Endothelial cell (in vitro differentiated cells): ENCODE measurements at regions not wholly inside any gene's neighbourhood (a gene's known extent, or its start where the extent isn't known, plus 50 kb on each side); places are given as distances from the start of the nearest gene placed in this dataset.

Experiments
- DNase-seq: peaks from one replicate; pipeline ENCODE4 v3.0.0; 2021; ENCODE audit warnings: low spot score
- H3K27ac Mint-ChIP-seq: one replicate; pipeline ENCODE4 v1.8.0; 2021; ENCODE audit warnings: mixed read lengths, inconsistent platforms; ENCODE audit not compliant: unreplicated experiment
- H3K27me3 Mint-ChIP-seq: one replicate; pipeline ENCODE4 v1.8.0; 2021; ENCODE audit warnings: mild to moderate bottlenecking, moderate library complexity, mixed read lengths, inconsistent platforms; ENCODE audit not compliant: unreplicated experiment
- H3K36me3 Mint-ChIP-seq: one replicate; pipeline ENCODE4 v1.8.0; 2021; ENCODE audit warnings: mild to moderate bottlenecking, low read depth, mixed read lengths, inconsistent platforms; ENCODE audit not compliant: unreplicated experiment
- H3K4me1 Mint-ChIP-seq: one replicate; pipeline ENCODE4 v1.8.0; 2021; ENCODE audit warnings: mild to moderate bottlenecking, mixed read lengths, inconsistent platforms; ENCODE audit not compliant: unreplicated experiment
- H3K4me3 Mint-ChIP-seq: one replicate; pipeline ENCODE4 v1.8.0; 2021; ENCODE audit warnings: mild to moderate bottlenecking, mixed read lengths, inconsistent platforms; ENCODE audit not compliant: unreplicated experiment
- H3K9me3 Mint-ChIP-seq: one replicate; pipeline ENCODE4 v1.8.0; 2021; ENCODE audit warnings: mixed read lengths, inconsistent platforms; ENCODE audit not compliant: unreplicated experiment
- TF ChIP-seq, protein P1 (sequence below): fragments of 200-600 bp; sonication (generic); IDR thresholded peaks from one replicate; pipeline ENCODE4 v1.5.0; 2021; ENCODE audit warnings: antibody characterized with exemption; ENCODE audit not compliant: unreplicated experiment

DNA sequence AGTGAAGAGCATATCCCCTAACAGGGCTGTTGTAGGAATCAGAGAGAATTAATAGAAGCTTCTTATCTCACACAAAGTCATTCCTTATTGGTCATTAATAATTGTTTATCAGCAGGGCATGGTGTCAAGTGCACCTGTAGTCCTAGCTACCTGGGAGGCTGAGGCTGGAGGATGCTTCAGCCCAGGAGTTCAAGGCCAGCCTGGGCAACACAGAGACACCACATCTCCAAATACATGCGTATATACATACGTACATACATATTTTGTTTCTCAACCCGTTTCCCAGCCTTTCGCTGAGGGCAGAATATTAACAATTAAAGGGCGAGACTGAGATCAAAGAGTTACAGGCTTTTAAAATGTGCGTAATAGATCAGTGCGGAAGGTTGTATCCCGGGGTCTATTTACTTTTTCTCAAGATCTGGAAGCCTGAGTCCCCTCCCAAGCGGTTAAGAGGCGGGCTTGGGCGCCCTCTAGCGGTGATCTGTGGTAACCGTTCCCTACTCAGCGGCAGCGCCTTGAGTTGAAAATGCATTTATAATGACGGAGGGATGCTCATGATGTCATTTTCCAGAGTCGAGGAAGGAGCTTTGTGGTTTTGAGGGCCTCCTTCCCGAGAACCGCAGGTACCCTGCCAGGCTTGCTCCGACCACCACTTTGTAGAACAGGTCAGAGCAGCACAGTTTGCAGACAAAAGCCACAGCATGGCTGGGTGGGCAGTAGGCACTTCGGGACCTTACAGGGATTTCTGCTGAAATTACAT, 169.6 kb upstream of the GPR12 start:
- no peaks in the 10 kb centered on the region for H3K9me3 Mint-ChIP-seq
- no peaks in the 10 kb centered on the region for H3K27me3 Mint-ChIP-seq
- DNase-seq, result peak; percentile 88
- H3K4me3 Mint-ChIP-seq, result no peak overlapping the region
- H3K36me3 Mint-ChIP-seq, result no peaks in the 10 kb centered on the region
- peaks cover 21% of the 10 kb centered on the region for H3K4me1 Mint-ChIP-seq
- TF ChIP-seq, protein P1, sequence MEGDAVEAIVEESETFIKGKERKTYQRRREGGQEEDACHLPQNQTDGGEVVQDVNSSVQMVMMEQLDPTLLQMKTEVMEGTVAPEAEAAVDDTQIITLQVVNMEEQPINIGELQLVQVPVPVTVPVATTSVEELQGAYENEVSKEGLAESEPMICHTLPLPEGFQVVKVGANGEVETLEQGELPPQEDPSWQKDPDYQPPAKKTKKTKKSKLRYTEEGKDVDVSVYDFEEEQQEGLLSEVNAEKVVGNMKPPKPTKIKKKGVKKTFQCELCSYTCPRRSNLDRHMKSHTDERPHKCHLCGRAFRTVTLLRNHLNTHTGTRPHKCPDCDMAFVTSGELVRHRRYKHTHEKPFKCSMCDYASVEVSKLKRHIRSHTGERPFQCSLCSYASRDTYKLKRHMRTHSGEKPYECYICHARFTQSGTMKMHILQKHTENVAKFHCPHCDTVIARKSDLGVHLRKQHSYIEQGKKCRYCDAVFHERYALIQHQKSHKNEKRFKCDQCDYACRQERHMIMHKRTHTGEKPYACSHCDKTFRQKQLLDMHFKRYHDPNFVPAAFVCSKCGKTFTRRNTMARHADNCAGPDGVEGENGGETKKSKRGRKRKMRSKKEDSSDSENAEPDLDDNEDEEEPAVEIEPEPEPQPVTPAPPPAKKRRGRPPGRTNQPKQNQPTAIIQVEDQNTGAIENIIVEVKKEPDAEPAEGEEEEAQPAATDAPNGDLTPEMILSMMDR, result peak; percentile 97
- H3K27ac Mint-ChIP-seq, result no peak overlapping the region

DNA sequence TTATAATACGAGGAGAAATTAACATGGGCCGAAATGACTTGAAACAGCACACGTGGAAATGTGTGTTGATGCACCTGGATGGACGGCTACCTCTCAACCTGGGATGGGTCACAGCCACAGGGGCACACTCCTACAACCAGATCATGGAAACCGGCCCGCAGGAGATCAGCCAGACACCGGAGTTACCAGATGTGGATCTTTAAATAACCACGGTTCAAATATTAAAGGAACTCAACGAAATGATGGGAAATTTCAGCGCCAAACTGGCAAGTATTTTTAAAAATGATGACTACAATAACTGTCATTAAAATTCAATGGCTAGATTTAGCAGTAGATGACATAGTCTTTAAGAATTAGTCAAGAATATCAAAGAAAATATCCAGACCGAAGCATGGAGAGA, 166.9 kb upstream of the GPR12 start:
- H3K4me1 Mint-ChIP-seq, result peaks cover 21% of the 10 kb centered on the region
- H3K36me3 Mint-ChIP-seq, result no peaks in the 10 kb centered on the region
- no peak overlapping the region for H3K4me3 Mint-ChIP-seq
- H3K27me3 Mint-ChIP-seq, result peaks cover 2% of the 10 kb centered on the region
- H3K27ac Mint-ChIP-seq, result no peak overlapping the region
- TF ChIP-seq, protein P1, result no peak
- DNase-seq, result no peak
- H3K9me3 Mint-ChIP-seq, result no peaks in the 10 kb centered on the region

DNA sequence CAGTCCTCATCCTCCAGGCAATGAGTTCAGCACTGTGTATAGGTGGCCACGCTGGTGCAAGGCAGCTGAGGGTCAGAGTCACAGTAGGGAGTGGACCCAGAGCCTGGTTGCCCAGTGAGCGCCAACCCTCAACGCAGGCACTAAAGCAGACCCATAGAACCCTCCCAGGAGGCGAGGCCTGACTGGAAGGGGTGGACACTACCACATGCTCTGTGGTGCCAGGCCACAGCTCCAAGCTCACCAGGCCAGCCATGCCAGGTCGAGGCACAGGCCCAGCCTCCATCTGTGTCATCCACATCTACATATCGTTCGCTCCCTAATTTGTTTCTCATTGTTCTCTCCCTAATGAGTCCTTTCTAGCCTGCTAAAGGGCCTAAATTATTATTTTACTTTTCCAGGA, 165.8 kb upstream of the GPR12 start:
- H3K9me3 Mint-ChIP-seq, result no peaks in the 10 kb centered on the region
- H3K27ac Mint-ChIP-seq, result no peak overlapping the region
- peaks cover 21% of the 10 kb centered on the region for H3K4me1 Mint-ChIP-seq
- DNase-seq, result no peak
- H3K4me3 Mint-ChIP-seq, result no peak overlapping the region
- no peaks in the 10 kb centered on the region for H3K36me3 Mint-ChIP-seq
- peaks cover 2% of the 10 kb centered on the region for H3K27me3 Mint-ChIP-seq
- TF ChIP-seq, protein P1, result no peak

- Mint-ChIP-seq H3K4me3 (no peak overlapping the region), H3K36me3 (no peaks in the 10 kb centered on the region), H3K4me1 (peaks cover 16% of the 10 kb centered on the region), H3K27ac (no peak overlapping the region), H3K9me3 (no peaks in the 10 kb centered on the region), H3K27me3 (peaks cover 2% of the 10 kb centered on the region)
- TF ChIP-seq, protein P1, result no peak
- no peak for DNase-seq
Observed at GRCh38 chr13:26923824-26924605, 163.4 kb upstream of the GPR12 start.

- Mint-ChIP-seq H3K27me3 (peaks cover 2% of the 10 kb centered on the region), H3K4me3 (no peak overlapping the region), H3K9me3 (no peaks in the 10 kb centered on the region), H3K4me1 (no peaks in the 10 kb centered on the region), H3K27ac (no peak overlapping the region), H3K36me3 (no peaks in the 10 kb centered on the region)
- TF ChIP-seq, protein P1, result no peak
- no peak for DNase-seq
Observed at GRCh38 chr13:26921918-26922317, 161.3 kb upstream of the GPR12 start.
